NT2/D1 (cell line): ENCODE measurements at regions not wholly inside any gene's neighbourhood (a gene's known extent, or its start where the extent isn't known, plus 50 kb on each side); places are given as distances from the start of the nearest gene placed in this dataset.
A peak's percentile ranks its signal among the peaks of the same experiment; 100 is the strongest.

Source experiments
- DNase-seq: peaks from one replicate; pipeline ENCODE4 v3.0.0-alpha.2; 2011; ENCODE audit warnings: low read depth, low spot score
- H3K27me3 ChIP-seq: 2 replicates; pipeline ENCODE4 v1.6.0; 2011; ENCODE audit warnings: mild to moderate bottlenecking; ENCODE audit not compliant: insufficient read length, insufficient read depth
- H3K36me3 ChIP-seq: 2 replicates; pipeline ENCODE4 v1.6.1; 2011; ENCODE audit warnings: mild to moderate bottlenecking, low read length, mixed read lengths; ENCODE audit not compliant: insufficient read depth, insufficient read length
- H3K4me1 ChIP-seq: 2 replicates; pipeline ENCODE4 v1.5.1; 2011; ENCODE audit not compliant: insufficient read depth, insufficient read length
- H3K4me3 ChIP-seq: 2 replicates; pipeline ENCODE4 v1.5.1; 2011; ENCODE audit warnings: low read depth; ENCODE audit not compliant: insufficient read length
- H3K9ac ChIP-seq: 2 replicates; pipeline ENCODE4 v1.6.0; 2011; ENCODE audit warnings: low read depth; ENCODE audit not compliant: insufficient read length
- H3K9me3 ChIP-seq: 2 replicates; pipeline ENCODE4 v1.5.1; 2011; ENCODE audit warnings: mild to moderate bottlenecking, low read length; ENCODE audit not compliant: insufficient read depth
- SUZ12 ChIP-seq: IDR thresholded peaks from 2 replicates; pipeline ENCODE4 v1.6.1; 2011; ENCODE audit not compliant: insufficient read length, insufficient read depth; ENCODE audit errors: extremely low read depth
- YY1 ChIP-seq: IDR thresholded peaks from 2 replicates; pipeline ENCODE4 v1.6.1; 2011; ENCODE audit not compliant: insufficient read length, insufficient read depth
- ZNF274 ChIP-seq: IDR thresholded peaks from 2 replicates; pipeline ENCODE4 v1.6.1; 2011; ENCODE audit warnings: mild to moderate bottlenecking, low read depth, low read length

- H3K27me3 ChIP-seq = no peaks in the 10 kb centered on the region
- H3K9ac ChIP-seq = peak overlapping the region; percentile 46
- TF ChIP-seq ZNF274 (no peak), SUZ12 (no peak), YY1 (no peak)
- H3K4me3 ChIP-seq = no peak overlapping the region
- DNase-seq = peak; percentile 92
- H3K9me3 ChIP-seq = no peaks in the 10 kb centered on the region
- H3K4me1 ChIP-seq = peaks cover 12% of the 10 kb centered on the region
- H3K36me3 ChIP-seq = no peaks in the 10 kb centered on the region
Measured at GRCh38 chr2:15747603-15748471, 156.2 kb downstream of the DDX1 start.

- Histone ChIP-seq H3K27me3 (no peaks in the 10 kb centered on the region), H3K4me1 (peaks cover 12% of the 10 kb centered on the region), H3K9me3 (no peaks in the 10 kb centered on the region), H3K36me3 (no peaks in the 10 kb centered on the region), H3K9ac (no peak overlapping the region), H3K4me3 (no peak overlapping the region)
- peak; percentile 82 for DNase-seq
- TF ChIP-seq SUZ12 (no peak), YY1 (no peak), ZNF274 (no peak)
Measured at GRCh38 chr2:15748736-15749323, 157.2 kb downstream of the DDX1 start.

GRCh38 chr2:15749460-15750432 lies 158.1 kb downstream of the DDX1 start:
- peaks cover 12% of the 10 kb centered on the region for H3K4me1 ChIP-seq
- H3K9me3 ChIP-seq = no peaks in the 10 kb centered on the region
- DNase-seq = no peak
- H3K36me3 ChIP-seq = no peaks in the 10 kb centered on the region
- no peak overlapping the region for H3K9ac ChIP-seq
- TF ChIP-seq YY1 (no peak), ZNF274 (no peak), SUZ12 (no peak)
- H3K4me3 ChIP-seq = no peak overlapping the region
- H3K27me3 ChIP-seq = no peaks in the 10 kb centered on the region

- H3K4me3 ChIP-seq = no peak overlapping the region
- no peak overlapping the region for H3K9ac ChIP-seq
- no peaks in the 10 kb centered on the region for H3K36me3 ChIP-seq
- DNase-seq = no peak
- no peaks in the 10 kb centered on the region for H3K27me3 ChIP-seq
- H3K9me3 ChIP-seq = peaks cover 3% of the 10 kb centered on the region; the same call in 1 of the 2 replicates
- TF ChIP-seq ZNF274 (no peak), SUZ12 (no peak), YY1 (no peak)
- peaks cover 12% of the 10 kb centered on the region for H3K4me1 ChIP-seq
Measured at GRCh38 chr2:15750433-15750814, 158.8 kb downstream of the DDX1 start.

GRCh38 chr2:15750822-15751329 lies 159.2 kb downstream of the DDX1 start:
- H3K27me3 ChIP-seq = no peaks in the 10 kb centered on the region
- H3K36me3 ChIP-seq = no peaks in the 10 kb centered on the region
- no peak overlapping the region for H3K9ac ChIP-seq
- no peak for DNase-seq
- no peak for TF ChIP-seq SUZ12
- H3K9me3 ChIP-seq = peaks cover 8% of the 10 kb centered on the region; the same call in 1 of the 2 replicates
- no peak overlapping the region for H3K4me3 ChIP-seq
- peaks cover 12% of the 10 kb centered on the region for H3K4me1 ChIP-seq

GRCh38 chr2:15751477-15751876 lies 159.8 kb downstream of the DDX1 start:
- no peaks in the 10 kb centered on the region for H3K36me3 ChIP-seq
- DNase-seq = no peak
- no peak overlapping the region for H3K4me3 ChIP-seq
- TF ChIP-seq ZNF274 (no peak), YY1 (no peak), SUZ12 (no peak)
- H3K9me3 ChIP-seq = peaks cover 9% of the 10 kb centered on the region; the same call in 1 of the 2 replicates
- peaks cover 9% of the 10 kb centered on the region for H3K4me1 ChIP-seq
- H3K27me3 ChIP-seq = no peaks in the 10 kb centered on the region
- H3K9ac ChIP-seq = no peak overlapping the region
